ENCODE measurements at regions not wholly inside any gene's neighbourhood (a gene's known extent, or its start where the extent isn't known, plus 50 kb on each side); places are given as distances from the start of the nearest gene placed in this dataset.

GRCh38 chrX:51798701-51799100 lies 55.5 kb downstream of the GSPT2 start:
- no peak for DNase-seq

GRCh38 chrX:51802917-51803688 lies 59.9 kb downstream of the GSPT2 start:
- peak; percentile 58 for DNase-seq

GRCh38 chrX:51803833-51804232 lies 60.6 kb downstream of the GSPT2 start:
- DNase-seq = no peak

- DNase-seq = no peak
Measured at GRCh38 chrX:51804741-51805140, 61.5 kb downstream of the GSPT2 start.

- DNase-seq = no peak
Measured at GRCh38 chrX:51813886-51814460, 70.7 kb downstream of the GSPT2 start.

GRCh38 chrX:51824061-51824460 lies 69.4 kb upstream of the MAGED1 start:
- no peak for DNase-seq

GRCh38 chrX:51825436-51825835 lies 68.0 kb upstream of the MAGED1 start:
- no peak for DNase-seq

- DNase-seq = no peak
Measured at GRCh38 chrX:51834076-51834475, 59.3 kb upstream of the MAGED1 start.

GRCh38 chrX:51836823-51837222 lies 56.6 kb upstream of the MAGED1 start:
- DNase-seq = no peak

- DNase-seq = no peak
Measured at GRCh38 chrX:51837451-51837850, 56.0 kb upstream of the MAGED1 start.

- no peak for DNase-seq
Measured at GRCh38 chrX:51837921-51838320, 55.5 kb upstream of the MAGED1 start.
